PC-9 (cell line): ENCODE measurements at regions not wholly inside any gene's neighbourhood (a gene's known extent, or its start where the extent isn't known, plus 50 kb on each side); places are given as distances from the start of the nearest gene placed in this dataset.
A peak's percentile ranks its signal among the peaks of the same experiment; 100 is the strongest.

ENCODE experiments used
- CTCF ChIP-seq: fragments of 200-600 bp; sonication (generic); conservative IDR thresholded peaks from 2 replicates; pipeline ENCODE4 v1.6.1; 2017; ENCODE audit warnings: mixed run types, antibody characterized with exemption, mild to moderate bottlenecking, moderate library complexity
- EZH2 ChIP-seq: fragments of 200-600 bp; sonication (generic); IDR thresholded peaks from 2 replicates; pipeline ENCODE4 v1.8.0; 2017; ENCODE audit warnings: antibody characterized with exemption, low read depth

DNA sequence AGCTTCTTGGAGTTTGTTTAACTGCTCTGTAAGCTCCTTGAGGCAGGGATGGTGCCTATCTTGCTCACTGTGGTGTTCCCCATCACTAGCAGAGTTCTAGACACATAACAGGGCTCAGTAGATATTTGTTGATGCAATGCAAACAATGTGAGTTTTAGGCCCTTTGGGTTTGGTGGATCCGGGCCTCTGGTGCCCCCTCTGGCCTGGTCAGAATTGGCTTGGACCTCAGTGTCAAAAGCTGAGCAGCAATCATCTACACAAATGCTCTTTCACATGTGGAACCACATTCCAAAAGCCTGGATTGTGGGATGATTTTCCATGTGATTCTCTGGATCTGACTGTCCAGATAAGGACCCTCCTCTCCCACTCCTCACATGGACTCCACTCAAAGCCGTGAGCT, 53.4 kb upstream of the BCAR3 start:
- TF ChIP-seq CTCF (peak; percentile 50; the same call in 1 of the 2 replicates), EZH2 (no peak)
